ENCODE measurements at regions not wholly inside any gene's neighbourhood (a gene's known extent, or its start where the extent isn't known, plus 50 kb on each side); places are given as distances from the start of the nearest gene placed in this dataset.

DNA sequence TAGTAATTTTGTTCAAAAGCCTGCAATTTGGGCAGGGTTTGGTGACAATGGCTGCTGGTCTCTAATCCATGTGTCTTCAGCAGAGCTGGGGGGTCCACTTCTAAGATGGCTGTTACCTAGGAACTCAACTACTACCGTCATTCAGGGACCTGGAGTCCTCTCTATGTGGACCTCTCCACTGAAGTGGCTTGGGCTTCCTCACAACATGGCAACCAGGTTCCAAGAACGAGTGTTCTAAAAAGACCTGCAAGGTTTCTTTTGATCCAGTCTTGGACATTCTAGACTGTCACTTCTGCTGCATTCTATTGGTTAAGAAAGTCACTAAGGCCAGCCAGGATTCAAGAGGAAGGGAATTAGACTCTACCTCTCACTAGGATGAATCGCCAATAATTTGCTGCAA, 387.0 kb downstream of the NXPE2 start:
- CTCF ChIA-PET, result no interaction called here
- no peak for DNase-seq (ENCODE audit: low read depth)
- TF ChIP-seq CTCF (IDR thresholded peaks at IDR 0.05; ENCODE audit: insufficient read depth, low read depth, low read length), result no peak
- no peaks in the 10 kb centered on the region for H3K27me3 ChIP-seq (ENCODE audit: control insufficient read depth, insufficient read depth, low read length)
- no peak overlapping the region for H3K4me3 ChIP-seq (ENCODE audit: low read depth, low read length)
- H3K36me3 ChIP-seq (ENCODE audit: control insufficient read depth, insufficient read depth, low read length), result no peaks in the 10 kb centered on the region
- POLR2A ChIA-PET, result no interaction called here

DNA sequence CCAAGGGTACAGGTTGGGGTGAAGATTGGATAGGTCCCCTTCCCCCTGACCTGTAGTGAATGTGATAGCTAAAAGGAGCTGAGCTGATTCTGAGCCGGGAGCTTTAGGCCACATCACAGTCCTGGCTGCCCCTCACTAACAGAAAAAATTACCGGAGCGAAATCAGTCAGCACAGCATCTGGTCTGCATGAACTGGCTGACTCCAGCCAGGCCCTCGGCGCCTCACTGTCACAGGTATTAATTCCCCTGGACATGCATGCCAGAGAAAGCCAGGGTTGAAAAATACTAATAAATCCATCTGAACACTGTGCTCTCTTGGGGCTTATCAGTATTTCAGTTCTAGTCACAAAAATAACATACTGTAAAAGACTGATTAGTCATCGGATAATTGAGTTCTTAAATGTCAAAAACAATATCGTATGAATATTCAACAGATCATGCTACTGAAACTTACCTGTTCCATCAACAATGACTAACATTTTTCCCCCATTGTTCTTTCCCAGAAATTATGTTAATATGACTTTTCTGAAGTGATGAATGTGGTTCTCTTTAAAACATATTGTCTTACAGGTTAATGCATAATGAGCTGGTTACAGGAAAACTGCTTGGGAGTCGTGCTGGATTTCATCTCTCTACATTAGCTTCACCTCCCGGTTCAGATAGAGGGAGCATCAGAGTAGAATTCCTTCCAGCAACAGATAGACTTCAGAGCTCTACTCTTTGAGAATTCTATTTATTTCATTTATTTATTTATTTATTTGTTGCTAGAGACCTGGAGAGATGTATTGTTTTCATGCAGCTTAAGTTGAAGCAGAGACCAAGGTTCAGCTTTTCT, 387.7 kb downstream of the NXPE2 start:
- POLR2A ChIA-PET, result no interaction called here
- no peak for TF ChIP-seq CTCF (IDR thresholded peaks at IDR 0.05; ENCODE audit: insufficient read depth, low read depth, low read length)
- Histone ChIP-seq H3K27me3 (ENCODE audit: control insufficient read depth, insufficient read depth, low read length) (no peaks in the 10 kb centered on the region), H3K4me3 (ENCODE audit: low read depth, low read length) (no peak overlapping the region), H3K36me3 (ENCODE audit: control insufficient read depth, insufficient read depth, low read length) (no peaks in the 10 kb centered on the region)
- CTCF ChIA-PET, result no interaction called here
- no peak for DNase-seq (ENCODE audit: low read depth)

GRCh38 chr11:115067471-115067870, 389.1 kb downstream of the NXPE2 start:
- Histone ChIP-seq H3K36me3 (ENCODE audit: control insufficient read depth, insufficient read depth, low read length) (no peaks in the 10 kb centered on the region), H3K4me3 (ENCODE audit: low read depth, low read length) (no peak overlapping the region), H3K27me3 (ENCODE audit: control insufficient read depth, insufficient read depth, low read length) (no peaks in the 10 kb centered on the region)
- no peak for DNase-seq (ENCODE audit: low read depth)
- ChIA-PET CTCF (no interaction called here), POLR2A (no interaction called here)
- TF ChIP-seq CTCF (IDR thresholded peaks at IDR 0.05; ENCODE audit: insufficient read depth, low read depth, low read length), result no peak

GRCh38 chr11:115067900-115068530, 389.7 kb downstream of the NXPE2 start:
- CTCF ChIA-PET, result no interaction called here
- H3K4me3 ChIP-seq (ENCODE audit: low read depth, low read length), result no peak overlapping the region
- TF ChIP-seq CTCF (IDR thresholded peaks at IDR 0.05; ENCODE audit: insufficient read depth, low read depth, low read length), result no peak
- no peaks in the 10 kb centered on the region for H3K27me3 ChIP-seq (ENCODE audit: control insufficient read depth, insufficient read depth, low read length)
- no peak for DNase-seq (ENCODE audit: low read depth)
- POLR2A ChIA-PET, result no interaction called here
- no peaks in the 10 kb centered on the region for H3K36me3 ChIP-seq (ENCODE audit: control insufficient read depth, insufficient read depth, low read length)

DNA sequence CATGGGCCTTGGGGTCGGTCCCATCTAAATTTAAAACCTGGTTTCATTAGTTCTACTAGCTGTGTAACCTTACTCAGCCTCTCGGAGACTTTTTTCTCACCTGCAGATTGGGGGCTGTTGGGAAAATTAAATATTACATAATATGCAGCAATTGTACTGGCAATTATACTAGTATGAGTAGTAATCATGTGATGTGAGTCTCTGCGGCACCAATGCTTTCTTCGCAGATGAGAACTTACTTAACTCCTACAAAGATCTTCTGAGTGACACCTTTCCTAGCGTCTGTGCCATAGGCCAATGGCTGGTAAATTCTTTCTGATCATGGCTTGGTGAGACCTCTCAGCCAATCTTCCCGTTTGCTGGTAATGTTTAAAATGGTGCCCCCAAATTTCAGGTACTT, 391.3 kb downstream of the NXPE2 start:
- H3K36me3 ChIP-seq (ENCODE audit: control insufficient read depth, insufficient read depth, low read length), result no peaks in the 10 kb centered on the region
- no peaks in the 10 kb centered on the region for H3K27me3 ChIP-seq (ENCODE audit: control insufficient read depth, insufficient read depth, low read length)
- CTCF ChIA-PET, result no interaction called here
- DNase-seq (ENCODE audit: low read depth), result no peak
- POLR2A ChIA-PET, result no interaction called here
- no peak overlapping the region for H3K4me3 ChIP-seq (ENCODE audit: low read depth, low read length)
- no peak for TF ChIP-seq CTCF (IDR thresholded peaks at IDR 0.05; ENCODE audit: insufficient read depth, low read depth, low read length)
